Vagina (tissue), 2 donors: ENCODE measurements at regions not wholly inside any gene's neighbourhood (a gene's known extent, or its start where the extent isn't known, plus 50 kb on each side); places are given as distances from the start of the nearest gene placed in this dataset.

Source experiments
- DNase-seq, 2 donors: peaks; one replicate each; pipeline ENCODE4 v3.0.0-alpha.2; 2017; ENCODE audit errors: extremely low spot score in 2 of 2
- H3K27ac ChIP-seq: fragments of 200-600 bp; sonication (generic); one replicate; pipeline ENCODE4 v1.5.1; 2019
- H3K27me3 ChIP-seq: fragments of 200-600 bp; sonication (generic); one replicate; pipeline ENCODE4 v1.5.1; 2019
- H3K36me3 ChIP-seq, 2 donors: fragments of 200-600 bp; sonication (generic); one replicate each; pipeline ENCODE4 v1.5.1; 2017 to 2019
- H3K4me1 ChIP-seq: fragments of 200-600 bp; sonication (generic); one replicate; pipeline ENCODE4 v1.5.1; 2019
- H3K4me3 ChIP-seq, 2 donors: fragments of 200-600 bp; sonication (generic); 1 replicate in 1 of 2; 2 replicates in 1 of 2; pipeline ENCODE4 v1.5.1; 2016 to 2019
- H3K9me3 ChIP-seq: fragments of 200-600 bp; sonication (generic); one replicate; pipeline ENCODE4 v1.5.1; 2019
- CTCF ChIP-seq, 3 experiments: fragments of 450-650 bp in 2 of 3; fragments of 200-600 bp in 1 of 3; sonication (generic) in 1 of 3; IDR thresholded peaks; one replicate each; pipeline ENCODE4 v1.5.1; 2017 to 2019; ENCODE audit warnings: antibody characterized with exemption in 3 of 3, mild to moderate bottlenecking in 2 of 3, moderate library complexity in 2 of 3
- POLR2A ChIP-seq, 2 donors: fragments of 450-650 bp; IDR thresholded peaks; one replicate each; pipeline ENCODE4 v1.6.1; 2017; ENCODE audit warnings: antibody characterized with exemption in 2 of 2, mild to moderate bottlenecking in 2 of 2, moderate library complexity in 2 of 2
- POLR2AphosphoS5 ChIP-seq, 2 donors: sonication (generic); formaldehyde crosslinking; IDR thresholded peaks; one replicate each; pipeline ENCODE4 v1.9.0; 2017; ENCODE audit warnings: antibody characterized with exemption in 2 of 2, mild to moderate bottlenecking in 2 of 2, low read depth in 1 of 2; ENCODE audit not compliant: insufficient read depth in 1 of 2
- intact Hi-C: fragments of 100-400 bp; cut with DNase I; formaldehyde crosslinking; loops from one replicate; pipeline ENCODE4 v1.15.1; 2023

- Histone ChIP-seq H3K27me3 (no peaks in the 10 kb centered on the region), H3K4me3 (no peak overlapping the region), H3K9me3 (no peaks in the 10 kb centered on the region), H3K27ac (no peak overlapping the region), H3K4me1 (no peaks in the 10 kb centered on the region), H3K36me3 (no peaks in the 10 kb centered on the region)
- TF ChIP-seq POLR2A (IDR thresholded peaks at IDR 0.05) (no peak), CTCF (IDR thresholded peaks at IDR 0.05) (no peak), POLR2AphosphoS5 (IDR thresholded peaks at IDR 0.05; ENCODE audit: insufficient read depth in 1 of 2, low read depth in 1 of 2) (no peak)
- intact Hi-C loops, result no loop called here
- no peak for DNase-seq
These were observed 472.3 kb upstream of the ADGRL4 start for GRCh38 chr1:79478728-79479373.

- Histone ChIP-seq H3K9me3 (no peaks in the 10 kb centered on the region), H3K27me3 (no peaks in the 10 kb centered on the region), H3K4me1 (no peaks in the 10 kb centered on the region), H3K4me3 (no peak overlapping the region), H3K27ac (no peak overlapping the region), H3K36me3 (no peaks in the 10 kb centered on the region)
- TF ChIP-seq CTCF (IDR thresholded peaks at IDR 0.05) (no peak), POLR2A (IDR thresholded peaks at IDR 0.05) (no peak), POLR2AphosphoS5 (IDR thresholded peaks at IDR 0.05; ENCODE audit: insufficient read depth in 1 of 2, low read depth in 1 of 2) (no peak)
- no peak for DNase-seq
- intact Hi-C loops, result no loop called here
These were observed 471.6 kb upstream of the ADGRL4 start for GRCh38 chr1:79478160-79478559.

- no peak overlapping the region for H3K4me3 ChIP-seq
- no peak for DNase-seq
- TF ChIP-seq CTCF (IDR thresholded peaks at IDR 0.05) (no peak), POLR2AphosphoS5 (IDR thresholded peaks at IDR 0.05; ENCODE audit: insufficient read depth in 1 of 2, low read depth in 1 of 2) (no peak), POLR2A (IDR thresholded peaks at IDR 0.05) (no peak)
- H3K27me3 ChIP-seq, result no peaks in the 10 kb centered on the region
- no peak overlapping the region for H3K27ac ChIP-seq
- H3K36me3 ChIP-seq, result no peaks in the 10 kb centered on the region
- no peaks in the 10 kb centered on the region for H3K9me3 ChIP-seq
- no peaks in the 10 kb centered on the region for H3K4me1 ChIP-seq
- intact Hi-C loops, result no loop called here
These were observed 465.6 kb upstream of the ADGRL4 start for GRCh38 chr1:79472067-79472656.

GRCh38 chr1:79469139-79469538 lies 462.6 kb upstream of the ADGRL4 start:
- H3K9me3 ChIP-seq, result no peaks in the 10 kb centered on the region
- no peak for DNase-seq
- no peaks in the 10 kb centered on the region for H3K27me3 ChIP-seq
- intact Hi-C loops, result no loop called here
- no peak for TF ChIP-seq CTCF (IDR thresholded peaks at IDR 0.05)
- no peak for TF ChIP-seq POLR2AphosphoS5 (IDR thresholded peaks at IDR 0.05; ENCODE audit: insufficient read depth in 1 of 2, low read depth in 1 of 2)
- TF ChIP-seq POLR2A (IDR thresholded peaks at IDR 0.05), result no peak
- H3K27ac ChIP-seq, result no peak overlapping the region
- H3K4me1 ChIP-seq, result no peaks in the 10 kb centered on the region
- H3K4me3 ChIP-seq, result no peak overlapping the region
- H3K36me3 ChIP-seq, result no peaks in the 10 kb centered on the region

- Histone ChIP-seq H3K9me3 (no peaks in the 10 kb centered on the region), H3K27ac (no peak overlapping the region), H3K36me3 (no peaks in the 10 kb centered on the region), H3K4me1 (no peaks in the 10 kb centered on the region), H3K4me3 (no peak overlapping the region), H3K27me3 (no peaks in the 10 kb centered on the region)
- TF ChIP-seq POLR2AphosphoS5 (IDR thresholded peaks at IDR 0.05; ENCODE audit: insufficient read depth in 1 of 2, low read depth in 1 of 2), result no peak
- no peak for TF ChIP-seq CTCF (IDR thresholded peaks at IDR 0.05)
- TF ChIP-seq POLR2A (IDR thresholded peaks at IDR 0.05), result no peak
- intact Hi-C loops, result no loop called here
- DNase-seq, result no peak
These were observed 454.4 kb upstream of the ADGRL4 start for GRCh38 chr1:79460773-79461436.
